Aorta (tissue), 5 donors: ENCODE measurements at regions not wholly inside any gene's neighbourhood (a gene's known extent, or its start where the extent isn't known, plus 50 kb on each side); places are given as distances from the start of the nearest gene placed in this dataset.

Experiments
- ATAC-seq: fragments of 200-7000 bp; cut with Tn5 transposase; one replicate; pipeline ENCODE4 v1.9.1; 2022; ENCODE audit warnings: moderate library complexity; ENCODE audit not compliant: low FRiP score
- DNase-seq, 2 donors: peaks; one replicate each; pipeline ENCODE4 v3.0.0-alpha.2; 2020
- H3K27ac ChIP-seq, 2 donors: one replicate each; pipeline ENCODE4 v1.5.1; 2013; ENCODE audit warnings: low read length in 2 of 2, mild to moderate bottlenecking in 2 of 2, moderate library complexity in 2 of 2, control low read depth in 1 of 2, inconsistent platforms in 1 of 2, low read depth in 1 of 2
- H3K27me3 ChIP-seq, 2 donors: one replicate each; pipeline ENCODE4 v1.6.1; 2013; ENCODE audit warnings: control low read depth in 1 of 2, low read length in 1 of 2, mild to moderate bottlenecking in 1 of 2, moderate library complexity in 1 of 2; ENCODE audit not compliant: insufficient read depth in 2 of 2, control insufficient read depth in 1 of 2
- H3K36me3 ChIP-seq, 2 donors: one replicate each; pipeline ENCODE4 v1.6.1; 2013; ENCODE audit warnings: control low read depth in 1 of 2, low read length in 1 of 2, mild to moderate bottlenecking in 1 of 2; ENCODE audit not compliant: insufficient read depth in 2 of 2, control insufficient read depth in 1 of 2
- H3K4me1 ChIP-seq, 2 donors: one replicate each; pipeline ENCODE4 v1.6.1; 2013; ENCODE audit warnings: low read length in 2 of 2, control low read depth in 1 of 2, mild to moderate bottlenecking in 1 of 2, moderate library complexity in 1 of 2; ENCODE audit not compliant: insufficient read depth in 2 of 2, control insufficient read depth in 1 of 2
- H3K4me3 ChIP-seq, 2 donors: one replicate each; pipeline ENCODE4 v1.5.1; 2013; ENCODE audit warnings: low read length in 2 of 2, control low read depth in 1 of 2, mild to moderate bottlenecking in 1 of 2
- H3K9me3 ChIP-seq: one replicate; pipeline ENCODE4 v1.6.1; 2013; ENCODE audit warnings: mild to moderate bottlenecking, low read length; ENCODE audit not compliant: control insufficient read depth
- WGBS, 2 donors: extraction: QIAGEN DNeasy Blood & Tissue Kit; methylation state at CpG; one replicate each; pipeline ENCODE4 v1.1.7; 2013; 5-methylcytosine and 5-hydroxymethylcytosine counted together
- intact Hi-C, 2 donors: fragments of 100-400 bp; cut with DNase I; formaldehyde crosslinking; loops; one replicate each; pipeline versions ENCODE4 v1.14.2 to v1.15.0; 2022
- donor health status: healthy with polysubstance abuse.
- donor health status: Bipolar disorder and iron deficiency.
- donor health status: DM: no; HTN: no; CAD: no.
- donor health status: DM: no; HTN: no; CAD: no.
- donor health status: DM: yes; HTN: yes; CAD: no.

DNA sequence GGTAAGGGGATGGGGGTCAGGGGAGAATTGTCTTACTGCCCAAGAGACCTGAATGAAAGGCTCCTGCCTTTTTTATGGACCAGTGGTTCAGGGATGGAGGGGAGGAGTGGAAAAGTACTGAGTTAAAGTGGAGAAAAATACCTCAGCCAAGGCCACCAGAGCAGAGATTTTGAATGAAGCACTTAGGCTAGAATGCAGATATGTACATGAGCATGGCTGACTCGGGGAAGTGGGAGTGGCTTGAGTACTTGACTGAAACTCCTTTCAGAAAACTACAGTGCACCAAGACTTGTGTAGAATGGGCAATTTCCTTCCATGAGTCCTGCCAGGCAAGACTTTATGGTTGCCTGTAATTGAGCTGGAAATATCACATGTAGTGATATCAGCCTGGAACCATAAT, 429.6 kb upstream of the LRRC7 start:
- ATAC-seq (peak; percentile 52), DNase-seq (no peak)
- Histone ChIP-seq H3K27me3 (no peaks in the 10 kb centered on the region), H3K36me3 (no peaks in the 10 kb centered on the region), H3K27ac (no peak overlapping the region), H3K4me3 (no peak overlapping the region), H3K9me3 (no peaks in the 10 kb centered on the region), H3K4me1 (no peaks in the 10 kb centered on the region)
- WGBS, 2 donors, result 59 to 60% methylated on average over 1 of the region's 1 CpG
- intact Hi-C loops, result no loop called here

DNA sequence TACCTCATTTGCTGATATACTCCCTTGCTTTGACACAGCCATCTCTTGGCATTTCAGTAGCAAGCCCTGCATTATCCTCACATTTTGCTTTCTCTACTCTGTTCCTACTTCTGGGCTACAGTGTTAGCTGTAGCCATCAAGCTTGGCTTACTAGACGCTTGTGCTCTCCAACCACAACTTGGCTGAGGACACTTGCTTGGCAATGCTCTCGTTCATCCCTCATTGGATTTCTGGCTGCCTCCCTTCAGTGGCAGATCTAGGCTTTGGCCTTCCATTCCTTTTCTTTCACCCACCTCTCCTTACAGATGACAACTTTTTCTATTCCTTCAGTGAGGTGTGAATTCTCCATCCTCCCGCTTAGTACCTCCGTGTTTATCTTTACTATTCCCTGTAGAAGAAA, 428.7 kb upstream of the LRRC7 start:
- no peaks in the 10 kb centered on the region for H3K36me3 ChIP-seq
- ATAC-seq (peak; percentile 84), DNase-seq (peak in 1 of 2 donors; percentile 50)
- intact Hi-C loops, result no loop called here
- no peak overlapping the region for H3K27ac ChIP-seq
- no peaks in the 10 kb centered on the region for H3K27me3 ChIP-seq
- no peaks in the 10 kb centered on the region for H3K9me3 ChIP-seq
- H3K4me1 ChIP-seq, result no peaks in the 10 kb centered on the region
- WGBS, 2 donors, result 27 to 28% methylated on average over 4 of the region's 4 CpGs
- no peak overlapping the region for H3K4me3 ChIP-seq

DNA sequence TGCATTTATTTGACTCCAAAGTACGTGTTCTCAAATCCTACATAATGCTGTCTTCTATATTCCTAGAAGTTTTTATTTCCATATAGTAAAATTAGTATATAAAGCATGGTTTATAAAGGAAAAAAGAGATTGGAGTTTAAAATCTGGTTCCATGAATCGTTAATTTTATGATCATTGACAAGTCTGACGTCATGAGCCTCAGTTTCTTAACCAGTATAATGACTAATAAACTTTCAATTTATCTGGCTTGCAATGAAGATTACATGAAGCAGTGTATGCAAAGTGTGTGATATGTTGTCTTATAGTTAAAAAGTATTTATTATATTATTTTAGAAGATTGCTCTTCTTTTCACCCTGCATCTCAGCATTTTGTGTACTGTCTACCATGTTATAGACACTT, 421.4 kb upstream of the LRRC7 start:
- intact Hi-C loops, result no loop called here
- no peak overlapping the region for H3K27ac ChIP-seq
- ATAC-seq (no peak), DNase-seq (no peak)
- WGBS, 2 donors, result 88% methylated on average over 3 of the region's 3 CpGs
- H3K36me3 ChIP-seq, result no peaks in the 10 kb centered on the region
- no peaks in the 10 kb centered on the region for H3K27me3 ChIP-seq
- no peaks in the 10 kb centered on the region for H3K4me1 ChIP-seq
- H3K4me3 ChIP-seq, result no peak overlapping the region
- H3K9me3 ChIP-seq, result no peaks in the 10 kb centered on the region

DNA sequence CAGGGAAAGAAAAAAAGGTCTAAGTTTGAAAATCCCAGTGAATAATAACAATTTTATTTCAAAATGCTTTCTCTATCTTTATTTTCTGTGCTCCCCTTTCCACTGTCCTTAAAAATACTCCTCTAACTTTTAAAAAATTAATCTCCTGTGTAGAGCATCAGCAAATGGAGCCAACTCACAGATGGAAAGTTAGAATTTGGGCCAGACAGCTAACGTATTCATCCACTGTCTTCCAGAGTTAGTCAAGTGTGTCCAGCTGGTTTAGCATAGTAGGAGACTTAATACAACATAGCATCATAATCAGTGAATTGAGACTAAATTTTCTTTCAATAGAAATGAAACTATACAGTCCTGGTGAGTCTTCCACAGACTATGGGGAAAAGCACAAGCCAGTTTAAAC, 419.0 kb upstream of the LRRC7 start:
- H3K27ac ChIP-seq, result no peak overlapping the region
- intact Hi-C loops, result no loop called here
- no peak for DNase-seq
- no peak overlapping the region for H3K4me3 ChIP-seq
- no peaks in the 10 kb centered on the region for H3K27me3 ChIP-seq
- no peaks in the 10 kb centered on the region for H3K36me3 ChIP-seq
- ATAC-seq, result no peak
- H3K9me3 ChIP-seq, result no peaks in the 10 kb centered on the region
- no peaks in the 10 kb centered on the region for H3K4me1 ChIP-seq
- 55 to 58% methylated on average over 1 of the region's 1 CpG for WGBS, 2 donors

DNA sequence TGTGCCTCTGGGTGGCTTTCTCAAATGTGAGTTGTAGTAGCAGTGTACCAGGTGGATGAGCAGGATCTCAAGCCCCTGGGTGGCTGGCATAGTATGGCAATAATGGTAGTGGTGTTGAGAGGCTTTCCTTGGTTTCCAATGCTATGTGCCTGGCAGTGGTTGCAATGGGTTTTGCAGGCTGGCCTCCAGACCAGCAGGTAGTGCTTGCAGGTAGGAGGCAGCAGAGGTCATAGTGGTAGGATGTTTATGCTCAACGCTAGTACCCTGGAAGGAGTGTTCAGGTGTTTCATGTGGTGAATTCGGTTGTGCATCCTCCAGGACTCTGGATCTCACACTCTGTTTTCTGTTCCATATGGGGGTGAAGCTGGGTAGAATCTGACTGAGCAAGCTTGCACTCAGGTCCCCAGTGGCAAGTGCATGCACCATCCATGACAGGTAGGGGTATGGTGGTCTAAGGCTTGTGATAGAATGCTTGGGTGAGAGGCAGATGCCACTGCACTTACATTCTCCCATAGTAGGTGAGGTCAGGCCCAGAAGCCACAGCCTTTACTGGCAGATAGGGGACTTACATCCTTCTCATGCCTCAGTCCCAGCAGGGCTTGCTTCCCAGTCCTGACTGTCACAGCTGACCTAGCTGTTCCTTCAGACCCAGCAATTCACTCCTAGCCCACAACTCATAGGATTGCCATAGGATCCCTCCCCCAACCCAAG, 410.5 kb upstream of the LRRC7 start:
- peaks cover 0 to 2% of the 10 kb centered on the region in 2 donors for H3K27me3 ChIP-seq
- H3K4me1 ChIP-seq, result peaks cover 0 to 2% of the 10 kb centered on the region in 2 donors
- DNase-seq (no peak), ATAC-seq (no peak)
- no peak overlapping the region for H3K27ac ChIP-seq
- 95 to 100% methylated on average over 2 of the region's 2 CpGs for WGBS, 2 donors
- no peaks in the 10 kb centered on the region for H3K36me3 ChIP-seq
- H3K4me3 ChIP-seq, result no peak overlapping the region
- peaks cover 5% of the 10 kb centered on the region for H3K9me3 ChIP-seq
- intact Hi-C loops, result no loop called here

DNA sequence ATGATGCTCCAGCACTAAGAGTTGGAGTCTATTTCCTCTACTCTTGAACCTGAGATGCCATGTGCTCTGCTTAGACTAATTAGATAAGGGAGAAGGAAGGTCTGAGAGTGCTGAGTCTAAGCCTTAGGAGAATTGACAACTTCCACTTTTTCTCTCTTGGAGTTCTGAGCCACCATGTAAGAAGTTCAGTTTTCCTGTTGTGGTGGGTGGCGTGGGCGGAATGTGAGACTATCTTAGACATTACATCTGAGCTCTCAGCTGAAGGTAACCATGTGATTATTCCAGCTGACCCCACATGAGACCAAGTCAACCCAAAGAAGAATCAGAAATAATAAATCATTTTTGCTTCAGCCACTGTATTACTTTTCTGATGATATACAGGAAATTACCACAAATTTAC, 404.5 kb upstream of the LRRC7 start:
- Histone ChIP-seq H3K27me3 (no peaks in the 10 kb centered on the region), H3K9me3 (no peaks in the 10 kb centered on the region), H3K27ac (no peak overlapping the region), H3K36me3 (no peaks in the 10 kb centered on the region), H3K4me3 (no peak overlapping the region), H3K4me1 (peaks cover 0 to 2% of the 10 kb centered on the region in 2 donors)
- WGBS, 2 donors, result 97 to 99% methylated on average over 2 of the region's 2 CpGs
- ATAC-seq (no peak), DNase-seq (no peak)
- intact Hi-C loops, result no loop called here

DNA sequence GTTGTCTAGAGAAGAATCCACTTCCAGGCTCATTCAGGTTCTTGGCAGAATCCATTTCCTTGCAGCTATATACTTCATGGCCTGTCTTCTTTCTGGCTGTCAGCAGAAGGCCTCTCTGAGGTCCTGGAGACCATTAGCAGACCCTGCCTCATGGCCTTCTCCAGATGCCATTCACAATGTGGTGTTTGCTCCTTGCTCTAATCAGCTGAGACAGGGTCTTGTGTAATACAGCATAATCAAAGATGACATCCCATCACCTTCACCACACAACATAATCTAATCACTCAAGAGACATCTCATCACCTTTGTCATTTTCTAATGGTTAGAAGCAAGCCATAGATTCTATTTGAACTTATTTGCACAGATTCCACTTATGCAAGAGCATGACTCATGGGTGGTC, 403.9 kb upstream of the LRRC7 start:
- H3K27ac ChIP-seq, result no peak overlapping the region
- intact Hi-C loops, result no loop called here
- no peak for DNase-seq
- H3K4me1 ChIP-seq, result peaks cover 0 to 2% of the 10 kb centered on the region in 2 donors
- no peak for ATAC-seq
- H3K9me3 ChIP-seq, result no peaks in the 10 kb centered on the region
- H3K27me3 ChIP-seq, result no peaks in the 10 kb centered on the region
- H3K36me3 ChIP-seq, result no peaks in the 10 kb centered on the region
- no peak overlapping the region for H3K4me3 ChIP-seq

DNA sequence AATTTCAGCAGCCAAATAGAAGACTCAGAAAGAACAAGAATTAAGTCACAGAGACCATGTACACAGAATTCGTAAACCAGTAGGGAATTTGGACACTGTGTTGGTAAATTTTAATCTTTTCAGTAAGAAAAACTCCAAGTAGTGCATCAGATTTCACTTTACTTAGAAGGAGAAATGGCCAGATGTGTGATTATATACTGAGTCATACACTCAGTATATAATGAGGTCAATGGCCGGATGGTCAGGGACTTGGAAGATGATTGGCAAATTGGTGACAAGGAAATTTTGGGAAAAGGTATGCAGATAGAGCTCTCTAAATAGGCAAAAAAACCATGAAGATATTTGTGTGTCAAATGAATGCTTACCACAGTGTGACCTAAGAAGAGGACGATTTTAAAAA, 399.8 kb upstream of the LRRC7 start:
- Histone ChIP-seq H3K9me3 (peaks cover 2% of the 10 kb centered on the region), H3K27me3 (no peaks in the 10 kb centered on the region), H3K4me3 (no peak overlapping the region), H3K27ac (no peak overlapping the region), H3K4me1 (no peaks in the 10 kb centered on the region), H3K36me3 (no peaks in the 10 kb centered on the region)
- 88% methylated on average over 3 of the region's 3 CpGs for WGBS, 2 donors
- ATAC-seq (no peak), DNase-seq (no peak)
- intact Hi-C loops, result no loop called here

DNA sequence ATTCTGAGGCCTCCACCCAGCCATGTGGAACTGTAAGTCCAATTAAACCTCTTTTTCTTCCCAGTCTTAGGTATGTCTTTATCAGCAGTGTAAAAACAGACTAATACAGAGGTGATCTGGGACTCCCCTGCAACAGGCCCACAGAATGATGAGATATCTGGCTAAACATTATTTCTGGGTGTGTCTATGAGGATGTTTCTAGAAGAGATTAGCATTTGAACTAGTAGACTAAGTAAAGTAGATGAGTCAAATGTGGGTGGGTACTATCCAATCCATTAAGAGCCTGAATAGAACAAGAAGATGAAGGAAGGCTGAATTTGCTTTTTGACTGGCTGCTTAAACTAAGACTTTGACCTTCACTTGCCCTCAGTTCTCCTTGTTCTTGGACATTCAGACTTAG, 396.5 kb upstream of the LRRC7 start:
- H3K36me3 ChIP-seq, result no peaks in the 10 kb centered on the region
- no peak for ATAC-seq
- intact Hi-C loops, result no loop called here

More for the DNA sequence above, 396.5 kb upstream of the LRRC7 start:
- Histone ChIP-seq H3K27ac (no peak overlapping the region), H3K9me3 (peaks cover 2% of the 10 kb centered on the region), H3K4me3 (no peak overlapping the region), H3K27me3 (no peaks in the 10 kb centered on the region), H3K4me1 (no peaks in the 10 kb centered on the region)
- no peak for DNase-seq
